OCI-LY1 (cell line): ENCODE measurements at regions not wholly inside any gene's neighbourhood (a gene's known extent, or its start where the extent isn't known, plus 50 kb on each side); places are given as distances from the start of the nearest gene placed in this dataset.

Experiments used
- H2AFZ ChIP-seq: fragments of 200-600 bp; sonication (generic), shearing (Covaris generic); 2 replicates; pipeline ENCODE4 v1.6.0; 2014; ENCODE audit warnings: antibody characterized with exemption, mild to moderate bottlenecking, low read length
- H3F3A ChIP-seq: fragments of 200-600 bp; sonication (generic), shearing (Covaris generic); 2 replicates; pipeline ENCODE4 v1.6.0; 2014; ENCODE audit warnings: mild to moderate bottlenecking, antibody characterized with exemption, low read length, moderate library complexity; ENCODE audit not compliant: insufficient read depth
- H3K27ac ChIP-seq: fragments of 200-600 bp; sonication (generic); 2 replicates; pipeline ENCODE4 v1.5.1; 2014; ENCODE audit warnings: low read length, mixed run types, mild to moderate bottlenecking, low read depth; ENCODE audit not compliant: poor library complexity, severe bottlenecking
- H3K27me3 ChIP-seq: fragments of 200-600 bp; sonication (generic); 2 replicates; pipeline ENCODE4 v1.6.0; 2014; ENCODE audit warnings: antibody characterized with exemption, mild to moderate bottlenecking, low read length, moderate library complexity; ENCODE audit not compliant: insufficient read depth
- H3K36me3 ChIP-seq: fragments of 200-600 bp; sonication (generic); 2 replicates; pipeline ENCODE4 v1.6.1; 2014; ENCODE audit warnings: mild to moderate bottlenecking, antibody characterized with exemption, low read length, moderate library complexity, mixed read lengths; ENCODE audit not compliant: insufficient read depth
- H3K4me1 ChIP-seq: fragments of 200-600 bp; sonication (generic); 2 replicates; pipeline ENCODE4 v1.5.1; 2014; ENCODE audit warnings: mild to moderate bottlenecking, low read length, moderate library complexity; ENCODE audit not compliant: insufficient read depth, severe bottlenecking
- H3K4me2 ChIP-seq: fragments of 200-600 bp; sonication (generic), shearing (Covaris generic); 2 replicates; pipeline ENCODE4 v1.6.1; 2014; ENCODE audit warnings: low read length
- H3K4me3 ChIP-seq: fragments of 200-600 bp; sonication (generic); 2 replicates; pipeline ENCODE4 v1.5.1; 2014; ENCODE audit warnings: low read length, low read depth, mild to moderate bottlenecking, mixed read lengths; ENCODE audit not compliant: poor library complexity, severe bottlenecking
- H3K79me2 ChIP-seq: fragments of 200-600 bp; shearing (Covaris generic); 2 replicates; pipeline ENCODE4 v1.6.1; 2016; ENCODE audit warnings: mixed run types, low read length, mixed read lengths; ENCODE audit not compliant: insufficient read depth
- H3K9ac ChIP-seq: fragments of 200-600 bp; sonication (generic), shearing (Covaris generic); 2 replicates; pipeline ENCODE4 v1.6.1; 2014; ENCODE audit warnings: mild to moderate bottlenecking, low read length, mixed read lengths
- H3K9me2 ChIP-seq: fragments of 200-600 bp; sonication (generic), shearing (Covaris generic); 2 replicates; pipeline ENCODE4 v1.6.1; 2014; ENCODE audit warnings: low read depth, mild to moderate bottlenecking, low read length, mixed read lengths
- H3K9me3 ChIP-seq: fragments of 200-600 bp; shearing (Covaris generic); 2 replicates; pipeline ENCODE4 v1.6.1; 2014; ENCODE audit warnings: low read length, mixed read lengths
- H4K20me1 ChIP-seq: fragments of 200-600 bp; sonication (generic), shearing (Covaris generic); 2 replicates; pipeline ENCODE4 v1.6.0; 2016; ENCODE audit warnings: mild to moderate bottlenecking, low read length; ENCODE audit not compliant: insufficient read depth
- CTCF ChIP-seq: fragments of 200-600 bp; sonication (generic), shearing (Covaris generic); IDR thresholded peaks from 2 replicates; pipeline ENCODE4 v1.5.1; 2017; ENCODE audit warnings: mild to moderate bottlenecking, antibody characterized with exemption, low read length, moderate library complexity, mixed read lengths
- EZH2 ChIP-seq: fragments of 200-600 bp; sonication (generic), shearing (Covaris generic); IDR thresholded peaks from 2 replicates; pipeline ENCODE4 v1.8.0; 2017; ENCODE audit warnings: borderline replicate concordance, mixed run types, mild to moderate bottlenecking, antibody characterized with exemption, low read length, moderate library complexity, mixed read lengths

- Histone ChIP-seq H3K27ac (no peak overlapping the region), H3K27me3 (no peaks in the 10 kb centered on the region), H3K9me3 (no peaks in the 10 kb centered on the region), H3K79me2 (no peaks in the 10 kb centered on the region), H3F3A (no peaks in the 10 kb centered on the region), H3K9ac (no peak overlapping the region), H3K4me2 (no peak overlapping the region), H3K9me2 (no peaks in the 10 kb centered on the region), H4K20me1 (no peaks in the 10 kb centered on the region), H3K4me1 (no peaks in the 10 kb centered on the region), H3K36me3 (no peaks in the 10 kb centered on the region), H3K4me3 (no peak overlapping the region), H2AFZ (no peak overlapping the region)
- TF ChIP-seq CTCF = no peak
Measured at GRCh38 chr5:117183326-117183725, 608.7 kb upstream of the SEMA6A start.

DNA sequence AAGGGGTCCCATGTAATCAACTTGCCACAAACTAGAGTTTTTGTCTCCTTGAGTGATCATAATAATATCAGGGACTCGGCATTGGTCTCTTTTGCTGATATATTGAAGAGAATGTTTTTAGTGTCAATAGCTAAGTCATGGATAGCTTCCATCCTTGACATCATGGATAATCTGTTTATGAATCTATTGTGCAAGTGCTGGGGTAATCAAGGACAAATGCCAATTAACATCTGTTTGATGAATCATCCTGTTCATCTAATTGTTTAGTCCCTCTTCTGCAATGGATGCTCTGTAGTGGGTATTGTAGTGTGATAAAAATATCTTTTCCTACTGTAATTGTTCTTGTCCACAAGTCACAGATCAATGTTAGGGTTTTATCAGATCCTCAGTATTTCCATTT, 607.5 kb upstream of the SEMA6A start:
- H2AFZ ChIP-seq = no peak overlapping the region
- no peak overlapping the region for H3K4me3 ChIP-seq
- H3K27me3 ChIP-seq = no peaks in the 10 kb centered on the region
- no peaks in the 10 kb centered on the region for H3K9me2 ChIP-seq
- peaks cover 6% of the 10 kb centered on the region for H3K4me1 ChIP-seq
- H3K27ac ChIP-seq = no peak overlapping the region
- no peak overlapping the region for H3K9ac ChIP-seq
- H4K20me1 ChIP-seq = no peaks in the 10 kb centered on the region
- H3K9me3 ChIP-seq = no peaks in the 10 kb centered on the region
- H3K4me2 ChIP-seq = no peak overlapping the region
- no peaks in the 10 kb centered on the region for H3F3A ChIP-seq
- H3K36me3 ChIP-seq = no peaks in the 10 kb centered on the region
- no peaks in the 10 kb centered on the region for H3K79me2 ChIP-seq
- TF ChIP-seq CTCF (no peak), EZH2 (no peak)

GRCh38 chr5:117177302-117177701, 602.7 kb upstream of the SEMA6A start:
- no peak overlapping the region for H3K4me2 ChIP-seq
- TF ChIP-seq EZH2 (no peak), CTCF (no peak)

More at GRCh38 chr5:117177302-117177701, 602.7 kb upstream of the SEMA6A start:
- no peaks in the 10 kb centered on the region for H4K20me1 ChIP-seq
- no peak overlapping the region for H3K9ac ChIP-seq
- H3F3A ChIP-seq = no peaks in the 10 kb centered on the region
- no peak overlapping the region for H2AFZ ChIP-seq
- H3K79me2 ChIP-seq = no peaks in the 10 kb centered on the region
- H3K4me3 ChIP-seq = no peak overlapping the region
- no peaks in the 10 kb centered on the region for H3K9me3 ChIP-seq
- H3K9me2 ChIP-seq = no peaks in the 10 kb centered on the region
- H3K4me1 ChIP-seq = peaks cover 8% of the 10 kb centered on the region
- H3K27ac ChIP-seq = peak overlapping the region; percentile 14
- H3K36me3 ChIP-seq = no peaks in the 10 kb centered on the region
- no peaks in the 10 kb centered on the region for H3K27me3 ChIP-seq
